ENCODE measurements at regions not wholly inside any gene's neighbourhood (a gene's known extent, or its start where the extent isn't known, plus 50 kb on each side); places are given as distances from the start of the nearest gene placed in this dataset.

DNA sequence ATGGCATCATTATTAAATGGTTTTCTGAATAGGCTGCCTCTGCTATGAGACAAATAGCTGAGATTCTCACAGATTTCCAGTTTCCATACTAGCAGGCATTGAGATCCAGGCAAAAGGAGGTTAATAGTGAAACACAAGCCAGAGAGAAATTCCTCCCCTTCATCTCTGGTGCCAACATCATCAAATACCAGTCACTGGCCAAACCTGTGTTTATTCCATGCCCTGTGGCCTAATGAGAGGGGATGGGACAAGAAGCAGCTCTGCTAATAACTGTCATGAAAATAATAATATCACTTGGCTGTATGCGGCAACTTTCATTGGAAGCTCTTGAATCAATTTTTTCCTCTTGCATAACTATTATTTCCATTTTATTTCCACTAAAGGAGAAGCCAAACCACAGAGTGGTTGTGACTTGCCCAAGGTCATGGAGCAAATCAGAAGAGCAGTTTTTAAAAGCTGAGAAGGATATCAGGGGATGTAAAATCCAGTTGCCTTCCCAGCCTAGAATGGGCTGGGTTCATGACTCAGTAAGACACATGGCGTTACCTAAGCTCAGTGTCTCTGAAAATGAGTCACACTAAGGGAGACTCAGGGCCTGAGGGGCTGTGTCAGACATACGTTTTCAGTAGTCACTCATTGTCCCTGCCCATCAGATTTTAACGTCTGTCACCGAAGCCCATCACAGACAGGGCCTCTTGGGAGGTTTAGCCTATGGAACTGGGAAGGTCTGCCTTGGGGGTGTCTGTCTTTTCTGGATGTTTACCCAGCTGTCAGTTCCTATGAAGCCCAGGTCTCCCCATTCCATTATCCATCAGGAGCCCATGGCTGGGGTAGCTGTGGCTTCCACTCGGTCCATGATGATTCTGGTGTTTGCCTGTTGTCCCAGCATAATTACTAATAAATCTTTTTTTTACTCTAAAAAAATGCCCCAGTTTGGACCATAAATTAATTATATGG is 208.8 kb upstream of the EEA1 start:
- no peaks in the 10 kb centered on the region for H3K4me1 ChIP-seq (ENCODE audit: control insufficient read depth, insufficient read depth, low read length)
- H3K4me3 ChIP-seq (ENCODE audit: low read length) = no peak overlapping the region
- ATAC-seq (no peak), DNase-seq (no peak)
- no peak overlapping the region for H3K27ac ChIP-seq (ENCODE audit: low read length)
- H3K27me3 ChIP-seq (ENCODE audit: control insufficient read depth, insufficient read depth) = no peaks in the 10 kb centered on the region
- intact Hi-C loops (cut with DNase I) = no loop called here
- WGBS = 83% methylated on average over 6 of the region's 6 CpGs
- no peaks in the 10 kb centered on the region for H3K9me3 ChIP-seq (ENCODE audit: control insufficient read depth, low read length)

DNA sequence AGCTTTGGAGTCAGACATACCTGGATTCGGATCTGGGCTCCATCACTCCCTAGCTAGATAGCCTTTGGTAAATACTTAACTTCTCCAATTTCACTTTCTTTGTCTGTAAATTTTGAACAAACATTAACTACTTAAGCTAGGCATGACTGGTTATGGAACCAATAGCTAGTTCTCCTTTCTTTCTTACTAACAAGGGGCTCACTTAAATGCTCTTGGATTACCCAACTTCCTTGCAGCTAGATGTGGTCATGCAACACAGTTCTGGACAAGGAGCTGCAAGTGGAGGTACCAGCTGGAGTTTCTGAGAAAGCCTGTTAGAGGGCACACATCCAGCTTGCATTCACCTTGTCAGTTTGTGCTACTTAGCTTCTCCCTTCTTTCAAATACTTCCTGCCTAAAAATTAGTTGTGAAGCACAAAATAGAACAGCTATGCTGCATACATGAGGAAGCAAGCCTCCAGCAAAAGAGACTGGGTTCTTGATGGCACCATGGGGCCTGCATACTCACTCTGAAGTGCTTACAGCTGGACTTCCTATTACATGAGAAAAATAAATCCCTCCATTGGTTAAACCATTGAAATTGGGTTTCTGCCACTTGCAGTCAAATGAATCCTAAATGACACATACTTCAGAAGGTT is 210.1 kb upstream of the EEA1 start:
- DNase-seq (no peak), ATAC-seq (no peak)
- Histone ChIP-seq H3K27me3 (ENCODE audit: control insufficient read depth, insufficient read depth) (no peaks in the 10 kb centered on the region), H3K4me3 (ENCODE audit: low read length) (no peak overlapping the region), H3K4me1 (ENCODE audit: control insufficient read depth, insufficient read depth, low read length) (no peaks in the 10 kb centered on the region), H3K27ac (ENCODE audit: low read length) (no peak overlapping the region), H3K9me3 (ENCODE audit: control insufficient read depth, low read length) (no peaks in the 10 kb centered on the region)
- intact Hi-C loops (cut with DNase I) = no loop called here
- WGBS = 88% methylated on average over 1 of the region's 1 CpG

- ATAC-seq = no peak
- WGBS = 87% methylated on average over 1 of the region's 1 CpG
- Histone ChIP-seq H3K27ac (ENCODE audit: low read length) (no peak overlapping the region), H3K4me1 (ENCODE audit: control insufficient read depth, insufficient read depth, low read length) (no peaks in the 10 kb centered on the region), H3K9me3 (ENCODE audit: control insufficient read depth, low read length) (no peaks in the 10 kb centered on the region), H3K4me3 (ENCODE audit: low read length) (no peak overlapping the region), H3K27me3 (ENCODE audit: control insufficient read depth, insufficient read depth) (no peaks in the 10 kb centered on the region)
- DNase-seq = no peak
- intact Hi-C loops (cut with DNase I) = no loop called here
These were observed 211.2 kb upstream of the EEA1 start for GRCh38 chr12:93140325-93140724.

DNA sequence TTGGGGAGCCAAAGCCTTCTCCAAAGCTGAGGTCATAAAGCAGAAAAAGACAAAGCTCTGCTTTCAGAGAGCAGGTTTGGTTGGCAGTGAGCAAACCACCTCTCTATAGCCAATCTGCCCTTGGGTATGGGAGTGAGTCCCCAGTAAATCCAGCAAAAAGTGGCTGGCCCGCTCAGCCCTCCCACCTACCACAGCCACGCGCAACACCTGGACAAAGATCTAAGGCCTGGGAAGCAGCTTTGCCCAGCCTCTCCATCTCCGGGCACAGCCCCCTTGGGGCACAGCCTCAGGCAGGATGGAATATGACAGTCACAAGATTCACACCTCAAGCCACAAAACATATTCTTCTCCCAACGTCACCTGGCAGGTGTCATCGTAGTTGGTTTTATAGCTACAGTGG is 211.7 kb upstream of the EEA1 start:
- ATAC-seq = no peak
- no peak overlapping the region for H3K27ac ChIP-seq (ENCODE audit: low read length)
- intact Hi-C loops (cut with DNase I) = no loop called here
- H3K4me3 ChIP-seq (ENCODE audit: low read length) = no peak overlapping the region
- no peak for DNase-seq
- 97% methylated on average over 6 of the region's 6 CpGs for WGBS
- H3K9me3 ChIP-seq (ENCODE audit: control insufficient read depth, low read length) = no peaks in the 10 kb centered on the region
- H3K4me1 ChIP-seq (ENCODE audit: control insufficient read depth, insufficient read depth, low read length) = no peaks in the 10 kb centered on the region
- H3K27me3 ChIP-seq (ENCODE audit: control insufficient read depth, insufficient read depth) = no peaks in the 10 kb centered on the region

- H3K27ac ChIP-seq (ENCODE audit: low read length) = no peak overlapping the region
- peaks cover 2% of the 10 kb centered on the region for H3K4me1 ChIP-seq (ENCODE audit: control insufficient read depth, insufficient read depth, low read length)
- DNase-seq = no peak
- intact Hi-C loops (cut with DNase I) = no loop called here
- no peaks in the 10 kb centered on the region for H3K27me3 ChIP-seq (ENCODE audit: control insufficient read depth, insufficient read depth)
- WGBS = 96% methylated on average over 3 of the region's 3 CpGs
- no peak overlapping the region for H3K4me3 ChIP-seq (ENCODE audit: low read length)
- no peaks in the 10 kb centered on the region for H3K9me3 ChIP-seq (ENCODE audit: control insufficient read depth, low read length)
- no peak for ATAC-seq
These were observed 213.8 kb upstream of the EEA1 start for GRCh38 chr12:93142881-93143280.

- no peak overlapping the region for H3K27ac ChIP-seq (ENCODE audit: low read length)
- WGBS = 82% methylated on average over 2 of the region's 2 CpGs
These were observed 215.0 kb upstream of the EEA1 start for GRCh38 chr12:93144109-93144508.

DNA sequence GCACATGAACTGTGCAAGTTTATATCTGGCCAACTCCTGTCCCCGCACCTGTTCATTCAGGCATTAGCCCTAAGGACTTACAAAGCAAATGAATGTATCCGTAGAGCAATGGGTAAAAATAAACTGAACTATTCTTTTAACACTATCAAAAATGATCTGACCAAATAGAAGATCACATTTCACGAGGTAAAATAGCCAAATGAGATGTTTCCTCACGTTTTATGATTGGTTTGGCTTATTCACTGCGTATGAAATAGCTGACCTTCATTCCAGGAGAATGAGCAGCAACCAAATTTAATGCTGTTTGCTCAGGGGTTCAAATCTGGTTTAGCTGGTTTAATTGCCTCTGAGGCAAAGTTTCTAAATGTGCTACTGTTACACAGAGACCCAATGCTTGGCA is 216.0 kb upstream of the EEA1 start:
- Histone ChIP-seq H3K4me3 (ENCODE audit: low read length) (no peak overlapping the region), H3K27me3 (ENCODE audit: control insufficient read depth, insufficient read depth) (no peaks in the 10 kb centered on the region), H3K27ac (ENCODE audit: low read length) (no peak overlapping the region), H3K4me1 (ENCODE audit: control insufficient read depth, insufficient read depth, low read length) (peaks cover 2% of the 10 kb centered on the region), H3K9me3 (ENCODE audit: control insufficient read depth, low read length) (no peaks in the 10 kb centered on the region)
- DNase-seq = no peak
- ATAC-seq = no peak
- 78% methylated on average over 5 of the region's 5 CpGs for WGBS
- intact Hi-C loops (cut with DNase I) = no loop called here

More at GRCh38 chr12:93144109-93144508, 215.0 kb upstream of the EEA1 start:
- ATAC-seq (no peak), DNase-seq (no peak)
- H3K4me1 ChIP-seq (ENCODE audit: control insufficient read depth, insufficient read depth, low read length) = peaks cover 2% of the 10 kb centered on the region
- H3K9me3 ChIP-seq (ENCODE audit: control insufficient read depth, low read length) = no peaks in the 10 kb centered on the region
- intact Hi-C loops (cut with DNase I) = no loop called here
- H3K27me3 ChIP-seq (ENCODE audit: control insufficient read depth, insufficient read depth) = no peaks in the 10 kb centered on the region
- H3K4me3 ChIP-seq (ENCODE audit: low read length) = no peak overlapping the region

GRCh38 chr12:93146263-93146939 is 217.3 kb upstream of the EEA1 start:
- DNase-seq = peak in 1 of 3 donors; percentile 33
- Histone ChIP-seq H3K4me1 (ENCODE audit: control insufficient read depth, insufficient read depth, low read length) (peaks cover 2% of the 10 kb centered on the region), H3K9me3 (ENCODE audit: control insufficient read depth, low read length) (no peaks in the 10 kb centered on the region), H3K27me3 (ENCODE audit: control insufficient read depth, insufficient read depth) (no peaks in the 10 kb centered on the region), H3K27ac (ENCODE audit: low read length) (no peak overlapping the region), H3K4me3 (ENCODE audit: low read length) (no peak overlapping the region)
- ATAC-seq = no peak
- intact Hi-C loops (cut with DNase I) = no loop called here
- 89% methylated on average over 4 of the region's 4 CpGs for WGBS

DNA sequence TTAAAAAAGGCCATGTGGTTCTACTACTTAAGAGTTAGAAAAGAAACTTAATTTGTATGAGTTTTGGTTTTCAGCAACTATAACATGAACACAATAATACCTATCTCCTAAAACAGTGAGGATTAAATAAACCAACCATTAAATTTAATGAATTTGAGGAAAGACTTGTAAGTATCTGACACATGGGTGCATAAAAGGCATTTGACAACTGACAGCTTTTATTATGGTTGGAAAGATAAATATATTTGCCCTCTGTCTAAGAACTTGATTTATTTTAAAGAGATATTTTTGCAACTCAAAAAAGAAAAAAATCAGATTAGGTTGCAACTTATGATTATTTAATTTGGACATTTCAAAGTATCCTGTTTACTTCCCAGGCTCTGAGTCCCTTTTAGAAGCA is 217.9 kb upstream of the EEA1 start:
- intact Hi-C loops (cut with DNase I) = no loop called here
- H3K27ac ChIP-seq (ENCODE audit: low read length) = no peak overlapping the region
- no peak for ATAC-seq

DNA sequence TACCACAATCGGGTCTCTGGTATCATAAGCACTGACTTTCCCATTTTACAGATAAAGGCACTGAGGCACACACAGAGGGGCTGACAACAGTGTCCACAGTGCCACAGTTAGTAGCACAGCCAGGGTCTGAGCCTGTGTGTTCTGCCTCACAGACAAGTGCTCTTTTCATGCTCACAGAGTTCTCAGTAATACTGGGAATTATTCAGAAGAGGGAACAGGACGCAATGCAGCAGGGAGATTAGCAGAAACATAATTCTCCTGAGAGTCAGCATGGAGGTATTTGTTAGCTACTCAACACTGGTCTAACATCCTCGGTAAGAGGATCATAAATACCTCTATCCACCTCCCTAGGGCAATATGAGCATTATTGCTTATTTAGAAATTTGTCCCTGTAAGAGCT is 219.3 kb upstream of the EEA1 start:
- ATAC-seq (no peak), DNase-seq (no peak)
- H3K27me3 ChIP-seq (ENCODE audit: control insufficient read depth, insufficient read depth) = no peaks in the 10 kb centered on the region
- H3K27ac ChIP-seq (ENCODE audit: low read length) = no peak overlapping the region
- WGBS = 72% methylated on average over 3 of the region's 3 CpGs
- no peak overlapping the region for H3K4me3 ChIP-seq (ENCODE audit: low read length)
- no peaks in the 10 kb centered on the region for H3K9me3 ChIP-seq (ENCODE audit: control insufficient read depth, low read length)
- H3K4me1 ChIP-seq (ENCODE audit: control insufficient read depth, insufficient read depth, low read length) = peaks cover 2% of the 10 kb centered on the region
- intact Hi-C loops (cut with DNase I) = no loop called here

More for the DNA sequence above, 217.9 kb upstream of the EEA1 start:
- Histone ChIP-seq H3K9me3 (ENCODE audit: control insufficient read depth, low read length) (no peaks in the 10 kb centered on the region), H3K4me1 (ENCODE audit: control insufficient read depth, insufficient read depth, low read length) (peaks cover 2% of the 10 kb centered on the region), H3K4me3 (ENCODE audit: low read length) (no peak overlapping the region), H3K27me3 (ENCODE audit: control insufficient read depth, insufficient read depth) (no peaks in the 10 kb centered on the region)
- no peak for DNase-seq

- H3K4me3 ChIP-seq (ENCODE audit: low read length) = no peak overlapping the region
- no peak overlapping the region for H3K27ac ChIP-seq (ENCODE audit: low read length)
- no peak for DNase-seq
- H3K4me1 ChIP-seq (ENCODE audit: control insufficient read depth, insufficient read depth, low read length) = peaks cover 2% of the 10 kb centered on the region
- H3K9me3 ChIP-seq (ENCODE audit: control insufficient read depth, low read length) = no peaks in the 10 kb centered on the region
- intact Hi-C loops (cut with DNase I) = no loop called here
- ATAC-seq = no peak
- WGBS = 97% methylated on average over 2 of the region's 2 CpGs
- H3K27me3 ChIP-seq (ENCODE audit: control insufficient read depth, insufficient read depth) = no peaks in the 10 kb centered on the region
These were observed 220.1 kb upstream of the EEA1 start for GRCh38 chr12:93149229-93149628.
